K562 (cell line): ENCODE measurements at regions not wholly inside any gene's neighbourhood (a gene's known extent, or its start where the extent isn't known, plus 50 kb on each side); places are given as distances from the start of the nearest gene placed in this dataset.
A peak's percentile ranks its signal among the peaks of the same experiment; 100 is the strongest.

Experiments used
- ATAC-seq: fragments of 200-7000 bp; cut with Tn5 transposase; 3 replicates; pipeline ENCODE4 v1.9.1; 2020; ENCODE audit warnings: moderate library complexity
- BruUV-seq: library from RNA; stranded (reverse); fragments of 400-500 nt; replicated peaks from 2 replicates; lab custom pipeline; 2021; lab: Mats Ljungman, UMichigan
- CTCF ChIA-PET: fragments of 300-600 bp; formaldehyde crosslinking; extraction: SDS; loops from one replicate; lab custom pipeline; 2021; ENCODE audit warnings: low intra/inter-chr PET ratio; lab: Yijun Ruan, JAX
- POLR2A ChIA-PET: fragments of 300-600, 350-650 bp; sonication (Branson Sonifier 250); formaldehyde crosslinking; extraction: SDS; loops from one replicate; lab custom pipeline; 2021; ENCODE audit warnings: antibody characterized with exemption, inconsistent platforms; lab: Yijun Ruan, JAX
- DNase-seq, 4 experiments: peaks; one replicate each; pipeline versions ENCODE4 v3.0.0 to v3.0.0-alpha.2; 2011 to 2018; ENCODE audit warnings: low spot score in 3 of 4, mixed read lengths in 3 of 4; ENCODE audit errors: extremely low read depth in 1 of 4
- FAIRE-seq: peaks from 2 replicates; lab custom pipeline; 2011; peaks lifted over from hg19 to GRCh38; lab: Jason Lieb, UNC
- H2AFZ ChIP-seq: 2 replicates; pipeline ENCODE4 v1.6.0; 2011; ENCODE audit warnings: low read depth, low read length, control low read depth, inconsistent platforms
- H3K27ac ChIP-seq: fragments of 200-600 bp; 3 replicates; pipeline ENCODE4 v1.8.0; 2011; ENCODE audit warnings: low read depth, mild to moderate bottlenecking, control low read depth, inconsistent platforms, low read length, moderate library complexity, mixed read lengths; ENCODE audit errors: extremely low read depth
- H3K27me3 ChIP-seq, 2 experiments: fragments of 300-600 bp in 1 of 2; 2 replicates in 1 of 2; 3 replicates in 1 of 2; pipeline versions ENCODE4 v1.6.0 to v1.8.0; 2011; ENCODE audit warnings: inconsistent platforms in 2 of 2, low read length in 2 of 2, mild to moderate bottlenecking in 1 of 2, mixed read lengths in 1 of 2, moderate library complexity in 1 of 2; ENCODE audit not compliant: control insufficient read depth in 2 of 2, insufficient read depth in 2 of 2
- H3K36me3 ChIP-seq: fragments of 300-600 bp; 3 replicates; pipeline ENCODE4 v1.8.0; 2011; ENCODE audit warnings: mild to moderate bottlenecking, low read length, inconsistent platforms; ENCODE audit not compliant: control insufficient read depth, insufficient read depth
- H3K4me1 ChIP-seq, 2 experiments: fragments of 200-600 bp in 1 of 2; replicated peaks in 1 of 2; 2 replicates in 1 of 2; 3 replicates in 1 of 2; pipeline versions ENCODE4 v1.5.1 to v1.8.0; 2011; ENCODE audit warnings: inconsistent platforms in 2 of 2, low read length in 2 of 2, mild to moderate bottlenecking in 1 of 2, mixed read lengths in 1 of 2, moderate library complexity in 1 of 2; ENCODE audit not compliant: control insufficient read depth in 2 of 2, insufficient read depth in 2 of 2
- H3K4me2 ChIP-seq: 2 replicates; pipeline ENCODE4 v1.6.1; 2011; ENCODE audit warnings: low read length, control low read depth, inconsistent platforms, mixed read lengths; ENCODE audit not compliant: insufficient read depth
- H3K4me3 ChIP-seq: fragments of 200-600 bp; sonication (generic), shearing (Covaris generic); 2 replicates; pipeline ENCODE4 v1.5.1; 2016; ENCODE audit warnings: control low read depth, inconsistent platforms
- H3K79me2 ChIP-seq: fragments of 200-600 bp; 3 replicates; pipeline ENCODE4 v1.8.0; 2011; ENCODE audit warnings: low read length, inconsistent platforms; ENCODE audit not compliant: control insufficient read depth, insufficient read depth
- H3K9ac ChIP-seq, 2 experiments: 2 replicates each; pipeline versions ENCODE4 v1.6.0 to v1.6.1; 2011; ENCODE audit warnings: low read depth in 2 of 2, low read length in 2 of 2, control low read depth in 1 of 2, inconsistent platforms in 1 of 2, mild to moderate bottlenecking in 1 of 2, mixed read lengths in 1 of 2; ENCODE audit not compliant: insufficient read depth in 1 of 2
- H3K9me1 ChIP-seq: one replicate; pipeline ENCODE4 v1.6.0; 2011; ENCODE audit warnings: inconsistent platforms, mild to moderate bottlenecking, low read length, moderate library complexity; ENCODE audit not compliant: control insufficient read depth, insufficient read depth
- H3K9me3 ChIP-seq: replicated peaks from 2 replicates; pipeline ENCODE4 v1.5.1; 2011; ENCODE audit warnings: low read depth, low read length, inconsistent platforms; ENCODE audit not compliant: control insufficient read depth, insufficient read depth
- H4K20me1 ChIP-seq: replicated peaks from 2 replicates; pipeline ENCODE4 v1.6.1; 2011; ENCODE audit warnings: low read length, inconsistent platforms, mixed read lengths; ENCODE audit not compliant: control insufficient read depth, insufficient read depth
- CBFA2T3 ChIP-seq: fragments of 450-650 bp; IDR thresholded peaks from 2 replicates; pipeline ENCODE4 v1.6.1; 2017
- CHD2 ChIP-seq: IDR thresholded peaks from 2 replicates; pipeline ENCODE4 v1.6.1; 2011; ENCODE audit warnings: low read depth, low read length
- SRSF7 ChIP-seq: fragments of 200-400 bp; formaldehyde crosslinking; optimal IDR thresholded peaks from 2 replicates; pipeline ENCODE3; 2017; ENCODE audit warnings: mild to moderate bottlenecking, low read depth, low read length
- TRIM24 ChIP-seq, 2 experiments: fragments of 450-650 bp; IDR thresholded peaks; 2 replicates each; pipeline ENCODE4 v1.6.1; 2016
- ZNF280A ChIP-seq: fragments of 450-650 bp; IDR thresholded peaks from 2 replicates; pipeline ENCODE4 v1.6.1; 2018; ENCODE audit warnings: mild to moderate bottlenecking, low read depth; ENCODE audit not compliant: partially characterized antibody
- WGBS: fragments of 100-300 bp; shearing (Covaris generic); methylation state at CpG from one replicate; pipeline ENCODE4 v1.1.6; 2016; ENCODE audit warnings: low coverage, mixed read lengths; ENCODE audit not compliant: insufficient coverage; ENCODE audit errors: missing lambda C conversion rate; 5-methylcytosine and 5-hydroxymethylcytosine counted together
- in situ Hi-C: fragments of 300-500 bp; cut with MboI; formaldehyde crosslinking; loops from 4 replicates; pipeline ENCODE4 v1.15.0; 2018; ENCODE audit warnings: inconsistent platforms, mixed read lengths
- intact Hi-C: fragments of 100-400 bp; cut with micrococcal nuclease; formaldehyde crosslinking; loops from 2 replicates; pipeline ENCODE4 v1.14.2; 2022

GRCh38 chr10:91082447-91082846 lies 138.0 kb upstream of the PCGF5 start:
- Histone ChIP-seq H3K27me3 (peaks cover 0 to 5% of the 10 kb centered on the region in 2 experiments; a peak in 1 of 5 replicates), H3K79me2 (no peaks in the 10 kb centered on the region), H3K27ac (no peak overlapping the region)
- no TSS peak for BruUV-seq
- CTCF ChIA-PET: no interaction called here
- intact Hi-C loops: no loop called here
- DNase-seq: peak in 1 of 4 experiments; percentile 24
- POLR2A ChIA-PET: no interaction called here
- TF ChIP-seq TRIM24 (IDR thresholded peaks at IDR 0.05) (peak in 1 of 2 experiments; percentile 15; a peak in 1 of 4 replicates), SRSF7 (no peak), CHD2 (peak; percentile 43; the same call in 1 of the 2 replicates), CBFA2T3 (peak; percentile 58), ZNF280A (no peak)
- TF ChIP-seq, all 486 proteins: peak for 3
- Histone ChIP-seq H3K4me2 (no peak overlapping the region), H3K4me3 (no peak overlapping the region), H3K9me1 (no peaks in the 10 kb centered on the region), H4K20me1 (no peaks in the 10 kb centered on the region), H3K9ac (no peak overlapping the region), H3K36me3 (no peaks in the 10 kb centered on the region), H3K4me1 (no peaks in the 10 kb centered on the region), H2AFZ (peak overlapping the region; percentile 40; the same call in 1 of the 2 replicates), H3K9me3 (peaks cover 2% of the 10 kb centered on the region; the same call in 1 of the 2 replicates)
- in situ Hi-C loops: no loop called here
- FAIRE-seq (no peak), ATAC-seq (no peak)
- 5% methylated on average over 7 of the region's 7 CpGs for WGBS
